ENCODE measurements at regions not wholly inside any gene's neighbourhood (a gene's known extent, or its start where the extent isn't known, plus 50 kb on each side); places are given as distances from the start of the nearest gene placed in this dataset.

DNA sequence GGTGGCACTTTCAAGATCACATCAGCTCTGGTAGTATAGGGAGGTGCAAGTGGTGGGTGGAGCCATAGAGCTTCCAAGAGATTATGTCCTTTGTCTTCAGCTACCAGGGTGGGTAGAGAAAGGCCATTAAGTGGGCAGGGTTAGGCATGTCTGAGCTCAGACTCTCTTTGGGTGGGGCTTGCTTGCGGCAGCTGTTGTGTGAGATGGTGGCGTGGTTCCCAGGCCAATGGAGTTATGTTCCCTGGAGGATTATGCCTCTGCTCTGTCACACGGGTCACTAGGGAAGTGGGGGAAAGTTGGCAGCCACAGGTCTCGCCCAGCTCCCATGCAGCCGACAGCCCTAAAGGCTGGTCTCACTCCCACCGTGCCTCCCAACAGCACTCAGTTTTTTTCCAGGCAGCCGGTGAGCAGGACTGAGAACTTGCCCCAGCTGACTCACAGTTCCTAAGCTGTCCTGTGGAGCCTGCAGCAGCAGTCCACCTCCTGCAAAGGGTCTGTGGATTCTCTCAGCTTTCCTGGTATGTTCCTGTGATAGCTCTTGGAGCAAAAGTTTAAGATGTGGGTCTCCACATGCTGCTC lies 459.0 kb downstream of the SH2D4B start:
- no peaks in the 10 kb centered on the region for H3K9me3 ChIP-seq
- no peak overlapping the region for H3K27ac ChIP-seq
- no peak overlapping the region for H3K4me3 ChIP-seq
- intact Hi-C loops (cut with DNase I; ENCODE audit: low total_unique reads), result no loop called here
- no peaks in the 10 kb centered on the region for H3K27me3 ChIP-seq
- no peaks in the 10 kb centered on the region for H3K4me1 ChIP-seq
- H3K36me3 ChIP-seq, result no peaks in the 10 kb centered on the region
- DNase-seq, result no peak
- no peak for TF ChIP-seq POLR2A (IDR thresholded peaks at IDR 0.05)
- TF ChIP-seq CTCF (IDR thresholded peaks at IDR 0.05), result no peak

DNA sequence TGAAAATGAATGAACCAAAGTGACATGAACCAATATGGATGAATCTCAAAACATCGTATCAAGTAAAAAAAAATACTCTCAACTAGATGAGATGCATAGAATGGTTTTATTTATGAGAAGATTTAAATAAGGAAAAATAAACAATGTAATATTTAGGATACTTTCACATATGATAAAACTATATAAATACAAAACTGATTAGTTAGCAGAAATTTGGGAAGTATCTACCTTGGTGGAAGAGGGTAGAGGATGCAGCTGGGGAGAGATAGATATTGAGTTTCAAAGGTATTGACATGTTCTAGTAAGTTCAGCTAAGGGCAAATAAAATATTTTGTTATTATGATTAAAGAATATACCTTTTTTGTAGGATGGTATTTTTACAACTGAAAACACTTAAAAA lies 463.1 kb downstream of the SH2D4B start:
- no peak for DNase-seq
- Histone ChIP-seq H3K9me3 (no peaks in the 10 kb centered on the region), H3K27me3 (no peaks in the 10 kb centered on the region), H3K4me3 (no peak overlapping the region), H3K36me3 (no peaks in the 10 kb centered on the region), H3K27ac (no peak overlapping the region), H3K4me1 (no peaks in the 10 kb centered on the region)
- intact Hi-C loops (cut with DNase I; ENCODE audit: low total_unique reads), result no loop called here
- TF ChIP-seq CTCF (IDR thresholded peaks at IDR 0.05), result no peak
- TF ChIP-seq POLR2A (IDR thresholded peaks at IDR 0.05), result no peak

GRCh38 chr10:81002382-81002781 lies 464.7 kb downstream of the SH2D4B start:
- Histone ChIP-seq H3K4me1 (no peaks in the 10 kb centered on the region), H3K36me3 (no peaks in the 10 kb centered on the region), H3K4me3 (no peak overlapping the region), H3K27me3 (no peaks in the 10 kb centered on the region), H3K9me3 (no peaks in the 10 kb centered on the region), H3K27ac (no peak overlapping the region)
- DNase-seq, result no peak
- TF ChIP-seq POLR2A (IDR thresholded peaks at IDR 0.05) (no peak), CTCF (IDR thresholded peaks at IDR 0.05) (no peak)
- intact Hi-C loops (cut with DNase I; ENCODE audit: low total_unique reads), result no loop called here

GRCh38 chr10:81007872-81008271 lies 470.2 kb downstream of the SH2D4B start:
- Histone ChIP-seq H3K27ac (no peak overlapping the region), H3K4me3 (no peak overlapping the region), H3K9me3 (no peaks in the 10 kb centered on the region), H3K36me3 (no peaks in the 10 kb centered on the region), H3K4me1 (no peaks in the 10 kb centered on the region), H3K27me3 (no peaks in the 10 kb centered on the region)
- TF ChIP-seq CTCF (IDR thresholded peaks at IDR 0.05), result no peak
- TF ChIP-seq POLR2A (IDR thresholded peaks at IDR 0.05), result no peak
- DNase-seq, result no peak
- intact Hi-C loops (cut with DNase I; ENCODE audit: low total_unique reads), result no loop called here

DNA sequence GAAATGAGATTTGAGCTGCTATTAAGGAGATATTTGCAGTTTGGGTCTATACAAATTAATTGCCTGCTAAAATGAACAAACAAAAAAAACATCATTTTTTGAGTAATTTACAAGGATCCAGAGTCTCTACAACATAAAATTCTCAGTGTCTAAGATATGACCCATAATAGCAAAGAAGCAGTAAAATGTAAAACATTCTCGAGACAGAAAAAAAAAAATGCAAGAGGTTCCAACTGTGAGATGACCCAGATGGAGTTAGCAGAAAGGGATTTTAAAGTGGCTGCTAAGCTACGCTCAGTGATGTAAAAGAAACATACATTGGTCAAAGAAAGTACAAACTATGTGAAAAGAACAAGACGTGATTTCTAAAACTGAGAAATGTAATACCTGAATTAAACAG lies 471.0 kb downstream of the SH2D4B start:
- no peaks in the 10 kb centered on the region for H3K9me3 ChIP-seq

More for the DNA sequence above, 471.0 kb downstream of the SH2D4B start:
- Histone ChIP-seq H3K4me3 (no peak overlapping the region), H3K27me3 (no peaks in the 10 kb centered on the region), H3K36me3 (no peaks in the 10 kb centered on the region), H3K27ac (no peak overlapping the region), H3K4me1 (no peaks in the 10 kb centered on the region)
- no peak for TF ChIP-seq CTCF (IDR thresholded peaks at IDR 0.05)
- TF ChIP-seq POLR2A (IDR thresholded peaks at IDR 0.05), result no peak
- intact Hi-C loops (cut with DNase I; ENCODE audit: low total_unique reads), result no loop called here
- no peak for DNase-seq

All from uterus (tissue), 3 donors.